Activated CD8-positive, alpha-beta memory T cell treated with anti-CD3 and anti-CD28 coated beads for 24 hours (primary cell): ENCODE measurements at regions not wholly inside any gene's neighbourhood (a gene's known extent, or its start where the extent isn't known, plus 50 kb on each side); places are given as distances from the start of the nearest gene placed in this dataset.

ENCODE experiments used
- DNase-seq: peaks from one replicate; pipeline ENCODE4 v3.0.0-alpha.2; 2020

DNA sequence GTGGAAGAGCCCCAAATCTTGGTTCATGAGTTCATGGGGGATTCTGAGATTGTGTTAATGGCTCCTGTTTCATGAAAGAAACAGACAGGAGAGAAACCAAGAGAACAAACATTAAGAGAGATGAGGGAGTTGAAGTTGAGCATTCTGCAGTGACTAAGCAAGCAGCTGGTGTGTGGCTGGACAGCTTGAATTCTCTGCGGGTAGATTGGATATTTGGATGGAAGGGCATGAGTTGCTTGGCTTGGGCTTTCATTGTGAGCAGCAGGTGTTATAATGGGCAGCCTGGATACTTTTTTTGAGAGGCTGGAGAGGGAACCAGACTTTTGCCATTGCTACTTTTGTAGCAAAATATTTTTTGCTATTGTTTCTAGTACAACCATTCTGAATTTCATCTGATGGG lies 346.8 kb upstream of the SATB1 start:
- no peak for DNase-seq

DNA sequence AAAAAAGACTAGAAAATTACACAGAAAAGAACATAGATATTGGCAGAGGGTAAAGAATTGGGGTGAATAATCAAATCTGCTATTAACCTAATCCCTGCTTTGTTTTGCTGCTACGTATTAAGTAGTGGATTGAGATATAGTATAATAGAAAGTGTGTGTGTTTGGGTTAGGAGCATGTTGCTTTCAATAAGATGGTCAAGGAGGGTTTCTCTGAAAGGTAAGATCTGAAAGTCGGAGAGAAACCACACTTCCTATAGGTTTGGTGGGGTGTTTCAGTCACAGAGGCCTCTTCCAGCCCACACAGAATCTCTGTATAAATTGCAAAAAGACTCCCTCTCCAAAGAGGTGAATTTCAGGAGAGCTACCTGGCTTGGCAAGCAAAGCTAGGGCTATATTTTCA lies 345.7 kb upstream of the SATB1 start:
- no peak for DNase-seq

DNA sequence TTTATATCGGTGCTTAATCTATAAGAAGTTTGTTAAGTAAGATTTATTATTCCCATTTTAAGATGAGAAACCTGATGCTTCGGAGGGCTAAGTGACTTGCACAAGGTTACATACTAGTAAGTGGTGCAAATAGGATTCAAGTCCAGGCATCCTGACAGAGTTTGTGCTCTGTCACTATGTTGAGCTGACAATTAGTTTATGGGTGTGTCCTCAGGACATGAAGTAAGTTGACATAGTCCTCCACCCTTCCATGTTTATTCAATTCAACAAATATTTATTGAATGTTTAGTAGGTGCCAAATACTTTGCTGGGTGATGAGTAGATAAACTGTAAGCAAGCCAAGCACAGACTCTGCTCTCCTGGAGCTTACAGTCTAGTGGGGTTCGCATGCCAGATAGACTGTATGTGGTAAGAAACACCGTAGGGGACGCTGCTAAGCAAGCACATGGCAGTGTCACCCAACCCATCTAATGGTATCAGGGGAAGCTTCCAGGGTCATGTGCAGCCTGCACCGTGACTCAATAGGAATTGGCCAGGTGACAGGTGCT lies 342.7 kb upstream of the SATB1 start:
- no peak for DNase-seq

DNA sequence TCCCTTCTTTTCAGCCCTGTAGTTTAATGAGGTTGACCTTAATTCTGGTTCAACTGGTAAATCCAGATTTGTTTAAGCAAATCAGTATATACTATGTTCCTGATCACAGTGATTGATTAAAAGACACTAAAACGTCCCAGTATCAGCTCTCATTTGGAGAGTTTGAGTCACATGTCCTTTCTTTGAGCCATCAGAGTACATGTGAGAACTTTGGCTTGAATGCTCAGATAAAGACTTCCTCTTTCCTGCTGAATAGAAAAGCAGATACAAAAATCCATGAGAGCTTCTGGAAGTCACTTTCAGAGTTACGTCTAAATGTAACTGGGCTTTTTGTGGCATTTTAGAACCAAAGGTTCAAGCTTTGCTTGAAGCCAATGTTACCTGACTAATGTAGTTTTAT lies 341.8 kb upstream of the SATB1 start:
- no peak for DNase-seq

DNA sequence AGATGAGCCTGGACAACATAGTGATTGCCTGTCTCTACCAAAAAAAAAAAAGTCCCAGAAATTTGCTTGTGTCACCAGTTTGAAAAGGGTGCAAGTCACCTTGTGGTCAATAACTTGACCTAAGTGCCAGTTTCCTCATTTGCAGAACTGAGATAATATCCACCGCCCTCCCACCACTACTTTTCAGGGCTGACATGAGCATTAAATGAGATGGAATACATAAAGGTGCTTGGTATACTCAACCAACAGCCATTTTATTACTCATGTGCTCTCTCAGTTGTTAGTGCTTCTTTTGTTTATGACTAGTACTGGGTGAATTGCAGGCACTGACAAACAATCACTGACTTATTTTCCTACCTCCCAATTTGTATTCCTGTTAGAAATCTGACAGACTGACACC lies 340.5 kb upstream of the SATB1 start:
- DNase-seq = no peak

DNA sequence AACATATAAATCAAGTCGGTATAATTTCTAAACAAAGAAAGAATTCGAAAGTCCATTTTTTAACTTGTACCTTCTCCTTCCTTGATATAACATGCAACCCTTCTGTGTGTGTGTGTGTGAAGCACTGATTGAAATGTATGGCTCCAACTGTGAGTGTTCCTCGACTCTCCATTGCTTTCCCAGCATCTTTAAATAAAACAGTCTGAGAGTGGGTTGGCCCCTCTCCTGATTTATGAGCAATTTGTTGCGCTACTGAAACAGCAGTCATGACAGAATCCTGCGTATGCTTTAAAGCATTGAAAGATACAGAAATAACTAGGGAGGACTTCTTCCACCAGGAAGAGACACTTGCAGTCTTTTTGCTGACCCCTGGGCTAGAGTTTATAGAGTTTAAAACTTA lies 340.0 kb upstream of the SATB1 start:
- no peak for DNase-seq

DNA sequence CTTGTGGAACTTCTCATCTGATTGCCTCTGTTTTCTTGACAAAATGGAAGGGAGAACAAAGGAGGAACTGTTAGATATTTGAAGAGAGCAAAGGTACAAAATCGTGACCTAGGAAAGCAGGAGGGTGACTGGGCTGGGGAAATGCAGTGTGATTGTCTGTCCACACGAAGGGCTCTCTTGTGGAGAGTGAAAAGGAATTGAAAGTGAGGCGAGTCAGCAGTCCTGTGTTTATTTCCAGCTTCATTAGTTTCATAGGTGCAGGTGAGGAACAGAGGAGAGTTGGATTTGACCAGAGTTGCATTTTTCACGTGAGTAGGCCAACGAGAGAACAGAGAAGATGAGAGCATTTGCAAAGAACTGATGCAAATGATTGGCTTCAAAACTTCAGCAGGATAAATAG lies 336.4 kb upstream of the SATB1 start:
- DNase-seq = no peak

DNA sequence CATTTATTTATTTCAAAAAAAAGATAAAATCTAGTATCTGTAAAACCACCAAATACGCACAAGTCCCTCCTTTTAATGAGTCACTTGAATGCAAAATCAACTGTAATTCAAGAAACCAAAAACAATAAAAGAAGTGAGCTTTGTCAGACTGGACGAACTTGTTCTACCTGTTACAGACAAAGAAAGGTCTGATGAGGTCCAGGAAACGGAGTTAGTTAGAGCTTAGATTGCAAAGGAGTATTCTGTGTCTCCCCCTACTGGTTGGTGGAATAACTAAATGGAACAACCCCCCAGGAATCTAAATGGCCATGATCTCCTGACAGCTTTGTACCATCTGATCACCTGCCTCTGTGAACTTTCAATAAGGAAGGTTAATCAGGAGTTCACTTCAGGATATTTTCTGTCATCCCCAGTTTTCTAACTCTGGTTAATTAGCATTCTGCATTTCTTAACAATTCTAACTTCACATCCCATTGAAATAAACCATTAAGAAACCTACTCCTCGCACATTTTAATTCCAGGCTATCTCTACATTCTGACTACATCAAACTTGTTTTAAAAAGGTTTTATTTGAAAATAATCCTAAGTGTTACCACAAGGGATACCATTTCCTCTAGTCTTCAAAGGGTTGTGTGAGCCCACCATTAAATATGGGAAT lies 333.0 kb upstream of the SATB1 start:
- no peak for DNase-seq

DNA sequence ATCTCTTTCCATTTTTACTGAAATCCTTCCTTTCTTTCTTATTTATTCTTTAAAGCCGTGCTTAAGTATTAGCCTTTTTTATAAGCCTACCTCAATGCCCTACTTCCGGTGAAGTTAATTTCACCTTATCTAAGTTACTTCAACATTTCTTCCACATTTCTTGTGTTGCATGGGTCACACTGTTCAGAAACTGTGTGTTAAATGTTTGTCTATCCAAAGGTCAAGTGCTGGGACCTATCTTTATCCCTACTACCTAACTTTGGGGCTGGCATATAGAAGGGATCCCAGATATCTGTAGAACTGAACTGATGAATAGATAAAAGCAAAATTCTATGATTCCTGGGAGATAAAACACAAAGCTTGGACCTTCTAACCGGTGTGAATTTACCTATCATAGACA lies 332.3 kb upstream of the SATB1 start:
- no peak for DNase-seq

DNA sequence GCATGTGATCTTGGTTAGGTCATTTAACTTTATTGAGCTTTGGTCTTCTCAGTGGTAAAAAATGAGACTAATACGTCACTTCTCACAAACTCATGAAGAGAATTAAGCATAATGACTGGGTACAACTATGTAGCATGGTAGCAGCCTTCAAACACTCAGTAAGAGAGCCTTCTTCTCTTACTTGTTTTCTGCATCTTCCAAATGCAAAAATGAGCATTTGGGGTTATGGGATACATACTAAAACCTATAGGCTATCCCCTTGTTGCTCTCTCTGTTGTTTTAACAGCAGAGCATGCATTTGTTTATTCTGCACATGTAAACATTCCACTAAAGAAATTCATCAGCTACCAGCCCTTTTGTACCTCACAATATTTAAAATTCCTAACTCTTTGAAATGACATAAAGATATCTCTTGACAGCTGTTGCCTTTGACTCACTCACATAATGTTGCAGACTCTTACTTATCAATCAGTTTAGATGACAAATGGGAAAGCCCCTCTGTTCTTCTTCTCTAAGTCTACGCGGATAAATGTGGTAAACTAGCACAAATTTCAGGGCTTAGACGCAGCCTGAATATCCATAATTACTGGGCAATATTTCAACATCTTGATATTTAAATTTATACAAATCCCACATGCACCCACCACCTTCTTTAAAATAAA lies 327.3 kb upstream of the SATB1 start:
- no peak for DNase-seq

DNA sequence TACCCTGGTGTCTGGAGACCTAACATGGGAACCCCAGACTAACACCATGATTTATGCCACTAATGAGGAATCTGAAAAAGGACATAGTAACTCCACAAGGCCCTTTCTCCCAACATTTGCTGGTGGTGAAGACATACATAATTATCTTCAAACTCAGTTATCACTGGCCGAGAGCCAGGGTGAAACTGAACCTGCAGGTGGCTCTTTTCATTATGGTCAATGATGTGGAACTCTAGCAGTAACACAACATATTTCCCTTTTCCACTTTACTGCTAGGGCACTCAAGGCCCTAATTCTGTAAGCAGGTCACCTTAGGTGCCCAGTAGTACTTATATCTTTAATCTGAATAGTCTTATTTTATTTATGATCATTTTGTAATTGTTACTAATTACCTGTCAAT lies 326.4 kb upstream of the SATB1 start:
- no peak for DNase-seq

DNA sequence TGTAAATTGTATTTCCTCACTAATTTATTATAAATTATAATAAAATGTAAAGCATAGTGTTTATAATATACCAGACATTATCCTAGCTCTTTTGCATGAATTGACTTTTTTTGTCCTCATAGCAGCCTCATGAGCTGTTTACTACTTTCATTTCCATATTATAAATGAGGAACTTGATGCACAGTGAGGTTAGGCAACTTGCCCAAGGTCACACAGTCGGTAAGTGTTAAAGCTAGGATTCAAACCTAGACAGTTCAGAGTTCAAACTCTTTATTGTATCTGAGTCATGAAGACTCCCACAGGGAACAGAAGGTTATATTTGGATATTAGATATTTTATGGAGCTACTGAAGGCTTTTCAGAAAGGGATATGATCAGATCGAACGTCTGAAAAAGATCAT lies 322.2 kb upstream of the SATB1 start:
- no peak for DNase-seq

DNA sequence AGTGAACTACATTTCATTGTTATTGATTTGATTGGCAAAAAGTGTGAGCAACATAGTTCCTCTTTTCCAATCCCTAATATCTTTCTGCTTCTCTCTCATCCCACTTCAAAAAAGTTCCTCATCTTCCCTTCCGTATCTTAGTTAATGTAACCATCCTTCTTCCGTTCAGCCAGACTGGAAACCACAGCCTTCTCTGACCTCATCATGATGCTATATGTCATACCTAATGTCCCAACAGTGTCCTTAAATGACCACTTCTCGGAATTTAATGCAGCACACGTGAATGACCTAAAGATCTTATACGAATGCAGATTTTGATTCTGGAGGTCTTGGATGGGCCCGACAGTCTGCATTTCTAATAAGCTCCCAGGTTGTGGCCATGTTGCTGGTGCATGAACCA lies 320.3 kb upstream of the SATB1 start:
- DNase-seq = no peak

DNA sequence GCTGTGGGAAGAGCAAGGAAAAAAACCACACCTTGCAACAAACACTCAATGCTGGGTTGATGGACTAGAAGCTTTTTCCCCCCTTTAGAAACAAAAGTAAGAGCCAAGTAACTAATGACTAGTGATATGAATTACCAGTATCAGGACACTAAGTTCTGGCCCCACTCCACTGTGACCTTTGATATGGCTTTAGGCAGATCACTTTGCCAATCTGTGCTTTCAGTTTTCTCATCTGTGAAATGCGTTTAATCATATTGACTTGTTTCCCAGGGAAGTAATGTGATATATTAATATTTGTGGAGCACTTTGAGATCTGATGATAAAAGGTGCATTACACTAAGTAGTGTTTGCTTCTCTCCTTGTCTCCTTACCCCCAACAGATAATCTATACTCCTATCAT lies 319.3 kb upstream of the SATB1 start:
- no peak for DNase-seq

DNA sequence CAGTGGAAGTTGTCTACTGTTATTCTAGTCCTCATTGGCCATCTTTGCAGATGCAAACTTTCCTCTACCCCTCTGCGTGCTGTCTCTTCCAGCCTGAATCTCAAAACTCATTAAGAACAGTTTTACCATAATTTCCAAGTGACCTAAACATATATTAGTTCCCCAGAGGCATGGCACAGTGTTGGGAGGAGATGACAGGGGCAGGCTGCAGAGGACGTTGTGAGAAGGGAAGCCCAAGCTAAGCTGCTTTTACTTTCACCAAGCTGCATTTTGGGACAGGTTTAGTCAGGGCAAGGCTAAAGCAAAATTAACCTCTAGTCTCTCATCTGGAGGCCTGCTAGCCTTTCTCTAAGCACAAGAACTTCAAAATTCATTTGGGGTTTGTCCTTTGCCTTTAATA lies 318.6 kb upstream of the SATB1 start:
- no peak for DNase-seq

DNA sequence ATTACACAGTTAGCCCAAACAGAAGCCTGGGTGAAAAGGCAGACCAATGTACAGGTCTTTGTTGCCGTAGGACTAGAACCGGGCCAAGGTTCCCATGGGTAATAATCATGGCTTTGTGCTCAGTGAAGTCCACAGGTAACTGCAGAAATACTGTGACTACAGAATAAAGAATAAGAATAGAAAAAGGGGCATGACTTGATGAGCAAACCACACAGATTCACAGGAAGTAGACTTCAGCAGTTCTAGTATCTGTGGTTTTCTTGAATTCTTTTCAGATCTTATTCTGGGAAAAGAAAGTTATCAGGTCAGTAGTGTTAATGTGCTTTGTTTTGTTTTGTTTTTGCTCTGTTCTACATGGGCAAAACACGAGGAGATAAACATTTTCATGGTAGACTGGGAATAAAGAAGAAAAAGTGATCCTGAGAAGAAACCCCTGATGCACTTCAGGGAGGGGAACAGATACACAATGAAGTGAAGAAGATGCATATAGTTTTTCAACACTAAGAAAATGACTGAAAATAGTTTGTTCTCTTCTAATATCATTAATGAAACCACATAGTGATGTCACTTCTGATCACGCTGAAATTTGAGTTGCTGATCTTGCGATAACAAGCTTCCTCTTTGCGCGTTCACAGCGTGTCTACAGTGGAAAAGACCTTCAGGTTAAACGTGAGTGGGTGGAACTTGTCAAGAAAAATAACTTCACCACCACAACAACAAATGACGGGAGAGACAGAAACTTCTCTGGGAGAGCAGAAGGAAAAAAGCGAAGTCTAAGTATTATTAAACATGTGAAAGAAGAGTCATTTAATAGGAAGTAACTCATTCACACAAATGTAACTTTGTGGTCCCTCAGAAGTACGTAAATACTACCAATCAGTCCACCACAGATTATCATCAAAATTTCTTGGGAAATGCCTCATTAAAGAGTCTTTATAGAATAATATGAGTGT lies 315.8 kb upstream of the SATB1 start:
- DNase-seq = peak; percentile 70

DNA sequence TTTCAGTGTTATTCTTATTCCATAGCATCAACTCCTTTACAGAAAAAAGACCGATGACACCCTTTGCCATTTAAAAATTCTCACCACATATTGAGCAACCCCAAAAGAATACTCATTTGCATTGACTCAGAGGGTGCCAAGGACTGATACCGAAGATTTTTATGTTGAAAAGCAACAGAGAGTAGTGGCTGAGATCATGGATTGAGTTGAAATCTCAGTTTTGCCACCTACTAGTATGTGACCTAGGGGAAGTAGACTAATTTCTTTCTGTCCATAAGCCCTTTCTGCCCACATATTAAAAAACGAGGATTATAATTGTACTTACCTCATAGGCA lies 313.9 kb upstream of the SATB1 start:
- no peak for DNase-seq

DNA sequence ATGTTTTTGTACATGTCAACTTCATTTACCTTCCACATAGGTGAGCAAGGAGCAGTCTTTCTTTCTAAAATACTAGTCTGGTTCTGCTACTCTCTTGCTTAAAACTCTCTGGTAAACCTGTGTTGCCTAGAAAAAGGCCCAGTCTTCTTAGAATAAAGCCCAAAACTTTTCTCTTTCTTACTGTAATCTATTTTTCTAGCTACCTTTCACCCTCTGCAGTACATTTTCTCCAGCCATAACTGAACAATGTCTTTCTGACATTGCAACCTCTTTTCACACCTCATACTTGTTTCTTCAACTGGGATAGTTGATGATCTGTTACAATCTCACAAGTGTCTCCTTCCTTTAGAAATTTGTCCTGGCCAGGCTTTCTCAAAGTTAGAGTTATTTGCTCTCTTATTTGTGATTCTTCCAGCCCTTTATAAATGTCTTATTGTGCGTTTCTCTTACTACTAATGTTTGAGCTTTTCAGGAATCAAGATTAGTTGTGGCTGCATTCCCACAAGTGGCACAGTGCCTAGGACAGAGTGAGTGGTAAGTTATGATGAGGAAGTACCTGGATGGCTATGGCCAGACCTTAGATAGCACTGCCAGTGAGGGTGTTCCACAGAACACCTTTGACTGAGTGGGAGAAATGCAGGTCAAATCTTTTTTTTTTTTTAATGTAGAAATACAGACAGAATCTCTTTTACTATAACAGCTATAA lies 313.4 kb upstream of the SATB1 start:
- no peak for DNase-seq

DNA sequence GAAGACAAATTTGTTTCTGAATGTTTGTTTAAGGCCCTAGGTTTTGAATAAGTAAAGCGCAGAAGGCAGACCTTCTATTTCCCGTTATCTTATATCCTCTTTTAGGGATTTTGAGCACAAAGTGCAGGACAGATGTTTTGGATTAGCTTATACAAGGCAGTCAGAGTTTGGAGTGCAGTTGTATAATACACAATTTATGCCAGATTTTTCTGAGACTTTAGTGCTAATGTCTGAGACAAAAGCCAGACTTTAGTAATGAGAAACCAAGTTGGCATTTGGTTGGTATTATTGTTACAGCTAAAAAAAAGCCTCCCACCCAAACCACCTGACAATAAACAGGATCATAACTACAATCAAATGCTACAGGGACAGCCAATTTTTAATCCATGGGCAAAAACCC lies 309.9 kb upstream of the SATB1 start:
- no peak for DNase-seq

DNA sequence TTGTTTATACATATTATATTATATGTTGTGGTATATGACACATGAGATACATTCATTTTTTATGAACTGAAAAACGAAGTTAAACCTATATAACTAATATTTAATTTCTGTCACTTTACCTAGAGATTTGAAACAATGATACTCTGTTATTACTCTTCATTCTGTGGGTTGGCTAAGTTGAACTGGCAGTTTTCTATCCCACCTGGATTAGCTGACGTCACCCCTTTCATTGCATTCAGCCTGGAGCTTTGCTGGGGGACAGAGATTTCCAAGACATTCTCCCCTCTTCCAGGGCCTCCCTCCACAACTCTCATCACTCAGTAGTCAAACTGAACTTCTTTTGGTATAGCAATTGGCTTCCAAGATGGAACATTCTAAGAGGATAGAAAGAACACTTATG lies 309.2 kb upstream of the SATB1 start:
- DNase-seq = no peak

DNA sequence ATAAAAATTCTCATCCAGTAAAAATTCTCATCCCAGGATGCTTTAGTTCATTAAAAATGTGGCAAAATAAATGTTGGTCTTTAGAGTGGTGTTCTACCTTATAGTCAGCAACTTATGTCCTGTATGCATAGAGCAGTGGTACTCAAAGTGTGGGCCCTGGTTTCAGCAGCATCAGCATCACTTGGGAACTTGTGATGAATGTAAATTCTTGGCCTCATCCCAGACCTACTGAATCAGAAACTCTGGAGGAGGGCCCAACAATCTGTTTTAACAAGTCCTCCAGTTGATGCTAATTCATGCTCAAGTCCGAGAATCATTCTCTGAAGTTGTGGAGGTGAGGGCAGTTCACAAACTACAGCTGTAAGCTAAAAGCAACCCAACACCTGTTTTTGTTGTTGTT lies 307.3 kb upstream of the SATB1 start:
- no peak for DNase-seq

DNA sequence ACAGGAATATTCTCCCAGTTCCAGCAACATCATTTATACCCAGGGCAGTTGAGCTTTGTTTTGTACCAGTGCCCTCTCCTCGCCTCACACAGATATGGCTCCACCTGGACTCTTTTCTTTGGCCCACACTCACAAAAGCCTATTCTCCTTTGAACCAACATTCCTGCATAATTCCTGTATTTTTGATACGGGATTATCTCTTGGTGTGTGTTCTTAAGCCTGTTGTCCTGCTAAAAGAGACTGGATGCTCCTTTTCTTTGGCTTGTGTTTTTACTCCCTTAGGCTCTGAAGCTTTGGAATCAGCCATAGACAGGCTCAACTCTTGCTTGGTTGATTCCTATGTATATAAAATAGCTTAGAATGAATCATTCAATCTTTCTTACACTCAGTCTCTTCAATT lies 305.4 kb upstream of the SATB1 start:
- no peak for DNase-seq

DNA sequence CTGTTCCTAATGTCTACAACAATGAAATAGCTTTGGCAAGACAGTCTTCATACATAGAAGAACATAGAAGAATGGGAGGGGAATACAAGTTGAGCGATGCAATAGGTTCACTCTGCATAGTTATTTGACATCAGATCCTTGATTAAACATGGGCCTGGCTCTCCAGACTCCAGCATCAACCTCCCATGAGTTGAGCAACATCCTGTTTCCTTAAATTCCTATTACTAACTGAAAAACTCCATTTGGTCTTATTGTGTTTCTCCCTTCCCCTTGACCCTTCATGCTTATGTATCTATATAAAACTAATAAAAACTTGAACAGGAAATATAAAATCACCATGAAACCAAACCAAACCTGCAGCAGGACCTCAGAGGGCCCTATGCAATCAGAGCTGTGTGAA lies 304.5 kb upstream of the SATB1 start:
- DNase-seq = no peak
